Stimulated activated CD4-positive, alpha-beta T cell treated with anti-CD3 and anti-CD28 coated beads, Interleukin-4, amount 100 ng/mL, for 24 hours (primary cell): ENCODE measurements at regions not wholly inside any gene's neighbourhood (a gene's known extent, or its start where the extent isn't known, plus 50 kb on each side); places are given as distances from the start of the nearest gene placed in this dataset.
"Not testable (repeated sequence)": the region's sequence is repeated elsewhere in the genome, so short reads cannot be mapped to it uniquely, and the experiment has no call there.

Source experiments
- DNase-seq: peaks from one replicate; pipeline ENCODE4 v3.0.0-alpha.2; 2020

GRCh38 chr5:2375291-2375690 is 376.2 kb downstream of the IRX2 start:
- DNase-seq: no peak

DNA sequence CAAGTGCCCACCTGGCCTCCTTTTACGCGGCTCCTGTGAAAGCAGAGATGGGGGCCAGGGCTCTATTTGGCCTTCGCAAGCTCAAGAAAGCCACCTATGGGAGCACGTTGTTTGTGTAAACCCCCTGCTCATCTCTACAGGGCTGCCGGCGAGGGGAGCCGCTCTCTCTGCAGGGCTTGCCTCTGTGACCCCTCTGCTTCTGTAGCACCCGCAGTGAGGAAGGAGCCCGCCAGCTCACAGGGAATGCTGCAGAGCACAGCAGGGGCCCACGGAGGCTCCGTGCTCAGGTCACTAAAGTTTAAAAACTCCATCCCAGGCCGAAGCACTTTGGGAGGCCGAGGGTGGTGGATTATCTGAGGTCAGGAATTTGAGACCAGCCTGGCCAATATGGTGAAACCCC is 376.8 kb downstream of the IRX2 start:
- DNase-seq: no peak

DNA sequence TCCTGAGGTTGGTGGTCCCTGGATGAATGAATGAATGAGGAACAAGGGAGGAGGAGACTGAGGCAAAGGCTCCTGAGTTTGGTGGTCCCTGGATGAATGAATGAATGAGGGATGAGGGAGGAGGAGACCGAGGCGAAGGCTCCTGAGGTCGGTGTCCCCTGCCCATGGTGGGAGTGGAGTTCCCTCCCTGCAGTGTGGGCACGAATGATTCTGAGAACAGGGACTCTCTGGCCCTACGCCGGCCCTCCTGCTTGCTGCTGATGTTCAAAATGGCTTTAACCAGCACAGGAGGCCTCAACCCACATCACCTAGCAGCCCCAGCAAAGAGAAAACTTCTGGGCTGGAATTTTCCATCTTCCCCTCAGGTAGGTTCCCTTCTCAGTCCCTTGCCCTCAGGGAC is 377.8 kb downstream of the IRX2 start:
- DNase-seq: no peak

DNA sequence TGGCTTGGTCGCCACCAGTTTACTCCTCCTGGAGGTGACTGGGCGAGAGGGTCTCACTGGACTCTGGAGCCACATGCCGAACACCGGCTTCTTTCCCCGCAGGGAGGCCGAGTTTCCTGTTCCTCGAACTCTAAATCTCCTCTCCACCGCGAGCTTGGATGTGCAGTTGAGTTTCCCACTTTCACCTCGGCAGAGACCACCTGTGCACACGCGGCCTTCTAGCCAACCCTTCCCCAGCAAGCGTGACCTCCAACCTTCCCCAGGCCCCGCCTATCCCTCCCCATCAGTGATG is 380.1 kb downstream of the IRX2 start:
- no peak for DNase-seq

DNA sequence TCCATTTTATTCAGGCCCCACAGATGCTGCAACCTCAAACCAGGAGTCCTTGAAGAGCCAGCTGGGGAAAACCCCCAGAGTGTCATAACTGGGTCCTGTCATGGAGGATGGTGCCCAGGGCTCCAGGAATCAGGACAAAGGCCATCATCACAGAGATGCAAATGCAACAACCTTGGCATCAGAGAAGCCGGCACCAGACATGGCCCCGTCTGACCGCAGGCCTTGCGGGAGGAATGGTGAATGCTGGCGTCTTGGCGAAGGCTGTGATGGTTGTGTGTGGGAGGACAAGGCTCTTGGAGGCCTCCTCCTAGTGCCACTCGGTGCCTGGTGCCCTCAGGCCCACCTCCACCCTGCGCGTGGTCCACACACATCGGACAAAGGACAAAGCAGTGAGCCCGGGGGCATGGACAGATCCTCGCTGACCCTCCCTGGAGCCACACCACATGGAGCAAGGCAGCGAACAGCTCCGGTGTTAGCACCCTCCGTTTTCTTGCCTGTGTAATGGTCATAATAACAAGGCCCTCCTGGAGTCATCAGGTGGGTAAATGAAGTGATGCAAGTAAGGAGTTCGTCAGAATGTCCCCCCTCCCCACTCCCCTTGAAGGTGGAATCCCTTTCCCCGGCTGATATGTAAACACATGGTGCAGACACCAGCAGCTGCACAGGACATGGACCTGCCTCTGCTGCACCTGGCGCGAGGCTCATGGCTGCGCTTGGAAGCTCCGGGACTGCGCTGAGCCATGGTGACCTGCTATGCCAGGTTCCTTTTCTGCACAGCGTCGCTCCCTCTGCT is 380.7 kb downstream of the IRX2 start:
- DNase-seq: no peak

DNA sequence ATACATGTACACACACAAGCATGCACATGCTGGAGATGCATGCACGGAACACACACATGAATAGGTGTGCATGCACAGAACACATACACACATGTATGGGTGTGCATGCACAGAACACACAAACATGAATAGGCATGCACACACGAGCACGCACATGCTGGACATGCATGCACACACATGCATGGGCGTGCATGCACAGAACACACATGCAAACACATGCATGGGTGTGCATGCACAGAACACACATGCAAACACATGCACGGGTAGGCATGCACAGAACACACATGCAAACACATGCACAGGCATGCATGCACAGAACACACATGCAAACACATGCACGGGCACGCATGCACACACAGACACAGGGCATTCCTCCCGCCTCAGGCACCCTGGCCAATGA is 382.3 kb downstream of the IRX2 start:
- DNase-seq: no peak

DNA sequence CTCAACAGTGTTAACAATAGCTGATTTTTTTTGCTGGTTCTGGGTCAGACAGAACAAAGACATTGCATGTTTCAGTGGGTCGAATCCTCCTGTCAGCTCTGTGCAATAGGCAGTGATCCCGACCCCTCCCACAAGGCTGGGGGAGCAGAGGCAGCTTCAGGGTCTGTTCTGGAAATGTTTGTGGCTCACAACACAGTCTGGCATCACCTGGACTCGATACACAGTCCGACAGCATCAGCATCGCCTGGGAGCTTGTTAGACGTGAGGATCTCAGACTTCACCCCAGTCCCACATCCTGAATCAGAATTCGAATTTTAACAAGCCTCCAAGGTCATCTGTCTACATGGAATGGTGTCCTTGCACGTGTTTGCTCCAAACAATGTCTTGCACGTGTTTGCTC is 384.7 kb downstream of the IRX2 start:
- no peak for DNase-seq

DNA sequence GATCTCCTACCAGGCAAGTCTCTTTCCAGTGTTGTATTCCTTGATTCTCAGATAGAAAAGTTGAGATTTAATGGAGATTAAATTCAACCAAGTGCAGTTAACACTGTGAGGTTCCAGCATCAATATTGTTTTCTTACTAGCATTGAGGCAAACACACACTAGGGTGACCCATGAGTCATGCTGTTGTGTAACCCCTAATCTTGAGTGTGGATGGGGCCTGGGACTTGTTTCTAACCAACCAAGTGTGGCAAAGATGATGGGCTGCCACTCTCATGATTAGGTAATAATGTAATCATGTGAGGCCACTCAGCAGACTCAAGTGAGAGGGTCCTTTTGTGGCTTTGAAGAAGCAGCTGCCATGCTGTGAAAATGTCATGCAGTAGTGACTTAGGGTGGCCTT is 394.2 kb downstream of the IRX2 start:
- no peak for DNase-seq

GRCh38 chr5:2355859-2356258 is 395.6 kb downstream of the IRX2 start:
- no peak for DNase-seq

DNA sequence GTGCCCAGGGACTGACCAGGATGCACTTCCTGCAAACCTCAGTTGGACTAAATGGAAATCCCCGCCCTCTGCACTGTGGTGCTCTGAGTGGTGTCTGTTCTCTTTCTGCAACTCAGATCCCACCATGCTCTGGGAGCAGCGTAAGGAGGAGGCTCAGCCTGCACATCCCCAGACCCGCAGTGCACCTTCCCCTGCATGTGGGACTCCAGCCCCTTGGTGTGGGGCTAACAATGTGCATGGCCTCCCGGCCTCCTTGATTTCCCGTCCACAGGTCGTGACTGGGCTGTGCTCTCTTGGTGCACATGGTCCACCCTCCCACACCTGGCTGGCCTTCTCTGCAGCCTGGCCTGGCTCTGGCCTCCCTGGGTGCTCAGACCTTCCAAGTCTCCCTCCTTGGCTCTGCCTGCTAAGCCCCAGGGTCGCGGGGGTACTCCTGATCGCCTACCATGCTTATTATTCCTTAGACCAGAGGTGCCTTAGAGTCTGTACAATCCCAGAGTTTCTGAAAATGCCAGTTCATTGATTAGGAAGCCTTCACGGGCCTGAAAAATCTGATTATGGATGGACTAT is 397.5 kb downstream of the IRX2 start:
- DNase-seq: no peak

- no peak for DNase-seq
Measured at GRCh38 chr5:2353211-2353610, 398.3 kb downstream of the IRX2 start.

- DNase-seq: no peak
Measured at GRCh38 chr5:2352101-2352861, 399.2 kb downstream of the IRX2 start.

GRCh38 chr5:2349768-2350167 is 401.7 kb downstream of the IRX2 start:
- not testable (repeated sequence) for DNase-seq

GRCh38 chr5:2338686-2339085 is 412.8 kb downstream of the IRX2 start:
- DNase-seq: no peak

DNA sequence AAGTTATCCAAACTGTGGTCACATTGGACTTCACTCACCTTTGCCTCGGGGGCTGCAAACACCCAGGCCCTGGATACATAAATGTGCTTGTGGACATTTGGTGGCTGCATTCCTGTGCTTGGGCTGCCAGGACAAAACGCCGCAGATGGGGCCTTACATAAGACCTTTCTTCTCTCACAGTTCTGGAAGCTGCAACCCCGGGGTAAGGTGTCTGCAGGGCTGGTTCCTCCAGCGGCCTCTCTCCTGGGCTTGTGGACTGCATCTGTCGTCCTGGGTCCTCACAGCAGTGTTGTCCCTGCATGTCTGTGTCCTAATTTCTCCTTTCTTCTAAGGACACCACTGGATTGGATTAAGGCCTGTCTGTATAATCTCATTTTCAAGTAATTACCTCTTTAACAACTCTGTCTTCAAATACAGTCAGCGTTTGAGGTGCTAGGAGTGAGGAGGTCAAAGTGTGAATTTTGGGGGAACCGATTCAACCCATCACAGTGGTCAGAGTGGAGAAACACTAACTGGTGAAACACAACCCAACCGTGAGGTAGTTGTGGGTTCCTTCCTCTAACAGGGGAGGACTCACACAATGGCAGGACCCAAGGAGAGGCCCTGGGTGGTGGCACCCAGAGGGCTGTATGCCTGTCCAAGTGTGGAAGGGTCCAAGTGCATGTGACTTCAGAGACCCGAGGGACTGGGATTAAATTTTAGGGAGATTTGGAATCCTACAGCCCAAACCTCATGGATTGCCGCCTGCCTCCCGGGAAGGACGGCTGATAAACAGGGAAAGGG is 415.6 kb downstream of the IRX2 start:
- no peak for DNase-seq

GRCh38 chr5:2335125-2335732 is 416.2 kb downstream of the IRX2 start:
- DNase-seq: no peak

GRCh38 chr5:2334719-2335118 is 416.8 kb downstream of the IRX2 start:
- no peak for DNase-seq

DNA sequence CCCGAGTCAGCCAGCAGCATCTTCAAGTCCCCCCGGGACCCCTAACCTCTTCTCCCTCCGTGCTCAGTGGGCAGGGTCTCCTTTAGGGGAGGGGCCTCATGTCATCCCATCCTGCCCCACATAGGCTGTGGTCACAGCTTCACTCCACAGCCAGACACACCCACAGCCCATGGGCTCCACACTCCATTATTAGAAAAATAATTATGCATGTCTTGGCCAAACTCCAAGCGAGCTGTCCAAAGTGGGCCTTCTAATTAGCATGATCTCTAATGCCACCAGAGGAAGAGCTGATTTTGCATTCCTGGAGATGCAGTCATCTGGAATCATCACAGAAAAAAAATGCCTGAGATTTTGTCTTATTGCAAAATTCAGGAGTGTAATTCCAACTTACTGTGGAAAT is 418.2 kb downstream of the IRX2 start:
- DNase-seq: no peak

DNA sequence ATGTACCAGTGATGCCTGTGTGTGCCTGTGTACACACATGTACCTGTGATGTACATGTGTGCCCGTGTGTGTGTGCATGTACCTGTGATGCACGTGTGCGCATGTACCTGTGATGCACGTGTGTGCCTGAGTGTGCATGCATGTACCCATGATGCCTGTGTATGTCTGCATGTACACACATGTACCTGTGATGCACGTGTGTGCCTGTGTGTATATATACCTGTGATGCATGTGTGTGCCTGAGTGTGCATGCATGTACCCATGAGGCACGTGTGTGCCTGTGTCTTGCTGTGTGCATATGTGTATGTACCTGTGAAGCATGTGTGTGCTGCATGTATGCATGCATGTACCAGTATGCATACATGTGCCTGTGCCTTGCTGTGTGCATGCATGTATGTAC is 419.0 kb downstream of the IRX2 start:
- no peak for DNase-seq

DNA sequence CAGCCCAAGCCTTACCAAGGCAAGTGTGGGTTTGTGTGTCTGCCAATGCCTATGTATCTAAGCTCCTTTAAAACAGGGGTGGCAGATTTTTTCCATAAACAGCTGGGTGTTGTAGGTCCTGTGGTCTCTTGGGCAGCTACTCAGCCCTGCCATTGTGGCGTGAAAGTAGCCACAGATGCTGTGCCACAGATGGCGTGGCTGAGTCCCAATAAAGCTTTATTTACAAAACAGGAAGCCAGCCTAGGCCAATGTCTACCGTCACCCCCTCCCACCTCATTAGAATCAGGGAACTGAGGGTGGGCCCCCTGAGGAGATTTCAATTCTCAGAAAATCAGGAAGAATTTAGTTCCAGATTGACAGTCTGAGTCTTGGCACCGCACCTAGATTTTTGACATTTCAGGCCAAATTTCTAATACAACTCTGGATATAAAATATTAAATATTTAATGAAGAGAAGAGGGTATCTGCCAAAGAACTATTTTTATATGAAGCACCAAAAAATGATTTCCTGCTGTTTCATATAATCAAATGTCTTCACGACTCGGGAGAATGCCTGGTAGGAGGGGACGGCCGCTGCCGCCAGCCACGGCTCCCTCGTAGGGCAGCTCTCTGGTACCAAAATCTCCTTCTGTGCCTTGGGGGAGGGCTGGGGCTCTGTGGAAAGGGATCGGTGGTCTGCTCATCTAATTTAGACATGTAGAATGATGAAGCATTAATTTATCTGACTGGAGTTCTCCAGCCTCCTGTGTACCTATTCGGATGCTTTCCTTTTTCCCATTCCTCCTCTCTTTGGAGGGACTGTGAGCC is 420.9 kb downstream of the IRX2 start:
- DNase-seq: no peak

DNA sequence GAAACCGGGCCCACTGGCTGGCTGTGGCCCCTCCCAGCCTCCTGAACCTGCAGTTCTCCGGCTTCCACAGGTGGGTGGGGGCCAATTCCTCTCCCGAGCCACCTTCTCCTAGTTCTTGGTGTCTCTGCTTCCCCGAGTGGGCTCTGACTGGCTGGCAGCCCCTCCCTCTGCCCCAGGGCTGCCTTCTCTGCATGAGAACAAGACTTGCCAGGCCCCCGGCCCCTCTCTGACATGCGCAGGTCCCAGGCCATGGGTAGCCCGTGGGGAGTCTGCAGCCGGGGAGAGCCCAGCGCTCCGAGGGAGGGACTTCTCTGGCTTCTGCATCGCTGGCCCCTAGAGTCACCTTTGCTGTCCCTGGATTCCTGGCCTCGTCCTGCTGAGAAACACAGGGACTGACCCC is 421.7 kb downstream of the IRX2 start:
- no peak for DNase-seq

DNA sequence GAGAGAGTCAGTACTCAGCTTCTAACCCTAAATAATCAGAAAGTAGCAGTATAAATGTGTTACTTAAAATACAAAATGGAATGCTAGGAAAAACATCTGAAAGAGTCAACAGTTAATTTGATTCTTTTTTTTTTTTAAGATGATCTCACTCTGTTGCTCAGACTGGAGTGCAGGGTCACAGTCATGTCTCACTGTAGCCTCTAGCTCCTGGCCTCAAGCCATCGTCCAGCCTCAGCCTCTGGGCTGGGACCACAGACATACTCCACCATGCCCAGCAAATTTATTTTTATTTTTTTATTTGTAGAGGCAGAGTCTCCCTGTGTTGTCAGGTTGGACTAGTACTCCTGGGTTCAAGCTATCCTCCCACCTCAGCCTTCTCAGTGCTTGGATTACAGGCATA is 424.9 kb downstream of the IRX2 start:
- DNase-seq: no peak
